NCI-H146 treated with DMSO at 0.1 percent for 48 hours (cell line): ENCODE measurements at regions not wholly inside any gene's neighbourhood (a gene's known extent, or its start where the extent isn't known, plus 50 kb on each side); places are given as distances from the start of the nearest gene placed in this dataset.

ENCODE experiments used
- DNase-seq: peaks from one replicate; lab custom pipeline; 2025; ENCODE audit not compliant: unreplicated experiment; lab: John Stamatoyannopoulos, UW

DNA sequence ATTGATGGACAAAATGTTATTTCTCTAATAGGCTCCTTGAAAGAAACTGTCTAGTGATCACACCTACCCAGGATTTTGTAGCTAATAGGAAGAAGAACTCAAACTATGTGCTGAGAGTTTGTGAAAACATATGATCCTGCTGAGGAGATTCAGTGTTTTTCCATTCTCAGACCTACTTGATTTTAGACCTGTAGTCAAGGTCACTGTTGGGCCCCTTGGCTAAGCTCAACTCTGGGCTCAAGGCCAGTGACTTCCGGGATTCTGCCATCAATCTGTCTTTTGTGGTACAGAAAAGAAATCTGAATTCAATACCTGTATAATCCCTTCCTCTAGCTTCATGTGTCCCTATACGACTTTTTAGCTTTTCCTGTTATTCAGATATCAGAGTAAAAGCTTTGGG lies 79.7 kb upstream of the FERD3L start:
- no peak for DNase-seq

DNA sequence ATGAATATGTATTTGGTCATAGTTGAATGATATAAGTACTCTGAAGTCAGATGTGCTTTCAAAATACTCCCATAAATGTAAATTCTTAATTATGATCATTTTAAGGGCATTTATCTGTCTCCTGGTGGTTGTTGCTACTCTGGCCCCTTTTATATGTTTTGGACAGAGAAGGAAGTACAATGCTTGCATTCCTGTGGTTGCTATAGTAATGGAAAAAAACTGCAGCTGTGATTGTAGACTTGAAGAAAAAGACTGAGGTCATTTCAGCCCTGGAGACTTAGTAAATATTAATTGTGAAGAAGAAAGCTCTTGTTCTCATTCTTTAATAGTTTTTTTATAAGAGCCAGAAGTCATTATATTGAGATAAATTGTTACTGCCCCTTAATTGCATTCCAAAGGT lies 70.2 kb upstream of the FERD3L start:
- DNase-seq: no peak

DNA sequence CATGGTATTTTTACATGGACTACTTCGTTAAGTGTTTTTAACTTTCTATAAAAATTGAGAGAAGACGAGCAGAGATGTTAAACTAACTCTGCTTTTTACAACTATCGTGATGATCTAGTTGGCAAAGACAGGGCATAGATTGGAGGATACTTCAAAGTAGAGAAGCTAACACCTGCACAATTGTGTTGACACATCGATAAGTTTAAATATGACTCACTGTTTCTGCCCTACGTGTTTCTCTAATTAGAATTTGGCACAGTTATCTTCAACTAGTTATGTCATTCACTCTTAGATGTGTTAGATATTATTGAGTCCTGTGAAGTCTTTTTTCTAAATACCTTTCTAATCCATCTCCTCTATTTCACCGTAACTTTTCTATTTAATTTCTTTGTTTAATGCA lies 68.5 kb upstream of the FERD3L start:
- no peak for DNase-seq

DNA sequence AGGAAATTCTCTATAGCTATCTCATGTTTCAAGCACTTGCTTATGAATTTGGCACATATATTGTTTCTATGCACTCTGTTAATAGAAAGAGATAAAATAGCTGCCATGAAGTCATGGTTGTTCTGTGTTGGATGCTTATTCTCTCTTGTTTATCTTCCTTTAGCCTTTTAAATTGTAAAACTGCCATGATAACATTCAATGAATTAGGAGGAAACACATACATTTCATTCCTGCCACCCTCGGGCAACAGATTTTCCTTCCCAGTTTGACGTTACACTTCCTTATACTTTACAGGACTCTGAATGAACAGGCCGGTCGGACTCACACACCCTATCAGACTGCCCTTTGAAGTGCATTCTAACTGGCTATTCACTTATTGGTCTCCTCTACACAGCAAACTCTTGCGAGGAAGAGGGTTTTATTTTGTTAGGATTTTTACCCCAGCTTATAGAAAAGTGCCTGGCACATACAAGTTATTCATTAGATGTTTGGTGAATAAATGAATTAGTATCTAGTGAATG lies 65.7 kb upstream of the FERD3L start:
- DNase-seq: peak; percentile 69

DNA sequence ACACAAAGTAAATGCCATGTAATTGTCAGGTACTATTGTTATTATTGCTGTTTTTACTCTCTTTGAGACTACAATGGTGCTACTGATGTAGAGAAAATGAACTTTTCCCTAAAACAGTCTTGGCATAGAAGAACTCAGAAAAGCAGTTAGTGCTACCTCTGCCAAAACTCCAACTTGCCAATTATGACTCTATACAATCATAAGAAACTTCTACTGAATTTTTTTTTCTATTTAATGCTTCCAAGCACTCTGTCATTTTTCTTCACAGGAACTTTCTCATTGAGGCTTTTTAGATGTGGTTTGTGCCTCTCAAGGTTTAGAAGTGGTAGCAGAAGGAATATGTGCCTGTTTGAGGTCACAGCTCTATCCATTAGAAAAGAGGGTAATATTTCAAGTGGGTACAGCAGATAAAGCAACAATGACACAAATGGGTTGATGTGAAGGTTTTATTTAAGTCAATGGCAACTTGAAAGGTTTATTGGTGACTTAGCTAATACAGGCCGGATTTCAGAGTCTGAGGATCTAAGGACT lies 64.0 kb upstream of the FERD3L start:
- DNase-seq: no peak

DNA sequence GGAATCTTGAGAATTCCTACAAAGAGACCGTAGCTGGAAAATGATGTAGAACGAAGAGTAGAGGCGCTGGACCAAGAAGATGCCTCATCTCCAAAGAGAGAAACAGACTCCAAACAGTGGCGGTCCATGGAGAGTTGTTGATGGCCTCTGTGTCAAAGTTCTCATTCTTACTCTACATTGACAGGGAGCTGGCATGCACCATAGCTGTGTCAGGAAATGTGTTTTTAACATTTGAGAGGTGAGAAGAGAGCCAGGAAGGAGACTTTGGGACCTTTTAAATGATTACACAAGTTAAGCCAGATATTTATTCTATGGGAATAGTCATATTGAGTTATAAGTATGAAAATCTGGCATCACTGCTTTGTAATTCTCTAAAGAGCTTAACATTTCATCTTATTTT lies 61.5 kb upstream of the FERD3L start:
- no peak for DNase-seq

DNA sequence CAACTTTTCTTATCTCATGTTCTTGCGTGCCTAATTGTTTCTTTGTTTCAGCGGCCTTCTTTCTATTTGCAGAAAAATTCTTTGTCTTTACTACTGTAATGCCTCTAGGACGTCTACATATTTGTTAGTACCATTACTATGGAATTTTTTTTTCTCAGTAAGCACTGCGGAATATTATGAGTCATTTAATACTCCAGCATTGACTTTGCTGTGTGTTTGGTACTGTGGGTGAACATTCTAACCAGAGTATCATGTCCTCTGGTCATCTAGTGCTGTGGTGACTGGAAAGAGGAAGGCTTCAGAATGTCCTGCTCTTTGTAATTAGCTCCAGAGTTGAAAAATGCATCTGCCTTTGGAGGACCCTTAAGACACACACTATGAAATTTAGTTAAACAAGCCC lies 58.5 kb upstream of the FERD3L start:
- no peak for DNase-seq

DNA sequence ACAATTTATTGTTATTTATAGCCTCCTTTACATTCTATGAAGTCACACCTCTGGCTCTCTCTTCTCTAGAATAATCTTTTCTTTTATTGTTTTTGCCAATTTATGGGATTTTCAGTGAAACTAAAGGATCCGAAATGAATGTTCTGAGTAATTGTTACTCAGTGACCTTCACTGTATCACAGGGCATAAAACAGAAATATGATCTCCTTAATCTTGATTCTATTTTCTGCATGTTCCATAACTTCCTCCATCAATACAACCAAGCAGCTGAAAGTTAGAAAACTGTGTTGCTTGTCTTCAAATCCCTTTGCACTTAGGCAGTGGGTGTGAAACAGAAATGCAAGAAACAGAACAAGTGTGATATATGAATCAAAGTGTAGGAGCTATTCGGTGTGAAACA lies 57.4 kb upstream of the FERD3L start:
- no peak for DNase-seq
